A549 (cell line): ENCODE measurements at regions not wholly inside any gene's neighbourhood (a gene's known extent, or its start where the extent isn't known, plus 50 kb on each side); places are given as distances from the start of the nearest gene placed in this dataset.

ENCODE experiments used
- CTCF ChIP-seq: fragments of >200 bp; sonication (Bioruptor Twin); formaldehyde crosslinking; IDR thresholded peaks from 3 replicates; pipeline ENCODE4 v1.5.1; 2016
- E2F6 ChIP-seq: IDR thresholded peaks from 2 replicates; pipeline ENCODE4 v1.6.1; 2012; ENCODE audit warnings: low read depth, borderline replicate concordance
- EHMT2 ChIP-seq: fragments of 200-600 bp; sonication (generic); IDR thresholded peaks from 2 replicates; pipeline ENCODE4 v1.6.1; 2016; ENCODE audit warnings: antibody characterized with exemption, low read depth, mild to moderate bottlenecking, moderate library complexity
- POLR2A ChIP-seq: IDR thresholded peaks from 2 replicates; pipeline ENCODE4 v1.6.1; 2012; ENCODE audit warnings: mild to moderate bottlenecking, low read length
- RAD21 ChIP-seq, 2 experiments: fragments of >200 bp in 1 of 2; sonication (Bioruptor Twin) in 1 of 2; formaldehyde crosslinking in 1 of 2; IDR thresholded peaks in 1 of 2; conservative IDR thresholded peaks in 1 of 2; 2 replicates in 1 of 2; 3 replicates in 1 of 2; pipeline ENCODE4 v1.6.1; 2012 to 2018; ENCODE audit warnings: inconsistent platforms in 1 of 2
- REST ChIP-seq: fragments of 200-600 bp; sonication (generic); IDR thresholded peaks from 2 replicates; pipeline ENCODE4 v1.6.1; 2016; ENCODE audit warnings: antibody characterized with exemption, mild to moderate bottlenecking, moderate library complexity
- RFX5 ChIP-seq: fragments of 450-650 bp; IDR thresholded peaks from 2 replicates; pipeline ENCODE4 v1.7.1; 2014; ENCODE audit warnings: antibody characterized with exemption, mild to moderate bottlenecking, moderate library complexity
- RNF2 ChIP-seq: fragments of 200-600 bp; sonication (generic); IDR thresholded peaks from 2 replicates; pipeline ENCODE4 v1.6.1; 2016; ENCODE audit warnings: low read depth, mild to moderate bottlenecking, antibody characterized with exemption, moderate library complexity, borderline replicate concordance
- SREBF2 ChIP-seq: fragments of 450-650 bp; IDR thresholded peaks from 2 replicates; pipeline ENCODE4 v1.6.1; 2014; ENCODE audit warnings: mild to moderate bottlenecking, moderate library complexity

GRCh38 chr1:201686714-201687455 is 142.1 kb upstream of the IPO9 start:
- TF ChIP-seq CTCF (no peak), RAD21 (conservative IDR thresholded peaks at IDR 0.05 in 1 of 2, IDR thresholded peaks at IDR 0.05 in 1 of 2) (no peak), POLR2A (no peak), RFX5 (no peak), RNF2 (no peak), SREBF2 (no peak), REST (no peak), EHMT2 (no peak), E2F6 (no peak)
